NCI-H2081 treated with DMSO at 0.1 percent for 48 hours (cell line): ENCODE measurements at regions not wholly inside any gene's neighbourhood (a gene's known extent, or its start where the extent isn't known, plus 50 kb on each side); places are given as distances from the start of the nearest gene placed in this dataset.
"Not testable (repeated sequence)": the region's sequence is repeated elsewhere in the genome, so short reads cannot be mapped to it uniquely, and the experiment has no call there.

Experiments
- DNase-seq: peaks from one replicate; lab custom pipeline; 2025; lab: John Stamatoyannopoulos, UW

DNA sequence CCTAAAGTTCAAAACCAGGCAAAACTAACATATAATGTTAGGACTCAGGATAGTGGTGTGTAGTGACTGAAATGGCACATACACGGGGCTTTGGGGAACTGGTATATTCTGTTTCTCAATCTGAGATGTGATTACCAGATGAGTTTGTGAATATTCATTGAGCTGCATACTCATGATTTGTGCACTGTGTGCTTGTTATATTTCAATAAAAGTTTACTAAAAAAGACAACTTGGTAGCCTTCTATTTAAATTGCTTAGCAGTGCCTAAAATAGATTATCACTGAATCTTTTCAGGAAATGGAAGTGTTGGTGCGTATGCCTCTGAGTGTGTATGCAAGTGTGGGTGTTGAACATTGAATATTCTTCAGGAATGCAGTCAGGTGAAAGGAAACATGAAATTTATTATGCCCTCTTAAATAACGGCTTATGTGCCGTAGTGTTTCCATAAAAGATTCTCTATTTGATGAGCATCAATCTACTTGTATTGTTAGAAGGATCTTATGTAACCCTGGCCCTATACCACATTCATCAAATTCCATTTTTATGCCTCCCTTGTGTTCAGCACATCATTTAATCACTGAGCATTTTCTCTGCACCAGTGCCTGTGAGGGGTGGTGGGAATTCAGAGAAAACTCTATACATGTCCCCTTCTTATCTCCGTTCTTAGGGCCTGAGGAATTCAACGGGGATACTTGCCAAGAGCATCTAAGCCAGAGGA lies 82.6 kb upstream of the AUTS2 start:
- DNase-seq = no peak

DNA sequence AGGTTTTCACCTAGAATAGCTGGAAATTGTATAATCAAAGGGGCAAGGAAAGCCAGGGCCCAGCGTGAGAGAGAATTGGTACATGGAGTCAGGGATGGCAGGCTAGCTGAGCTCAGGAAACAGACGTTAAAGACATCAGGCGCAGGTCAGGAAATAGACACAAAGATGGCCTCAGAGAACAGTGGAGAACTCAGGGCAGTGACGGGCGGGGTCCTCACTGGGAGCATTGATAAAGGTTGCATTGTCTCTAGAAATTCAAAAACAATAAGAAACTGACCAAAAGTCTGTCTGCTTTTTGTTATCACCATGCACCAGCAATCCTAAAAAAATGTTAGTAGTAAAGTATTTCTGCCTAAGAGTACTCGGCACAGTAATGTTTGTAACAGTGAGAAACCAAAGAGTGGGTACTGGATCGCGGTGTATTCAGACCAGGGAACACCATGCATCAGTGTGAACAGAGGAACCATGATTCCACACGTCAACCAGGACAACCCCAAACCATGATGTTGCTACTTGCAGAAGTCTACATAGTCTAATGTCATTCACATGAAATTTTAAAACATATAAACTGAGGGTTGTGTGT lies 81.9 kb upstream of the AUTS2 start:
- no peak for DNase-seq

DNA sequence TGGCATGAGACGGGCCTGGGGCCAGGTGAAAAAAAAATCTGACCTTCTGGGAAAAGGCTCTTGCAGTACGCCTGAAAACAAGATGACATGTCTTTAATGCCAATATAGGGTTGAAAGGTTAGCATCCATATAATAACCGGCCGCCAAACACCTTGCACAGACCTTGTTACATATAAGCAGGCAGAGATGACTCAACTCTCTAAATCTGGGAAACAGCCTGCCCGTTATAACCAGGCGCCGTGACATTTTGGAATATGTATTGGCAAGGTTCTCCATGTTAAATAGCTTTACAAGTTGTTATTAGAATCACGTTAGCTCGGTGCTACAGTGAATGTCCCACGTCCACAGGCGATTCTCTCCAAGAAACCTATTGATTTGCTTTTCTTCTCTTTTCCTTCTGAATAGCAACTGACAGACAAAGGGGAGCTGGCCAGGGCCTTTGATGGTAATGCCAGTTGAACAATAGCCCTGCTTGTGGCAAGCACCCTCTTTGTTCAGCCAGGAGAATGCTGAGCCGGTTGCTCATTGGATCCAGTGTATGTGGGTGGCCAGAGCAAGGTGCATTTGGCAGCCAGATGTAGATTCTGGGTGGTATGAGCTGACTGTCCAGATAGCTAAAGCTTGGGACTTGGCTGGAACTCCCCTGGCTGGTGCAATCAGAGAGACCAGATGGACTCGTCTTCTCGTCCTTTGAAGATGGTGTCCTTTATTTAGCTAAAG lies 80.1 kb upstream of the AUTS2 start:
- no peak for DNase-seq

DNA sequence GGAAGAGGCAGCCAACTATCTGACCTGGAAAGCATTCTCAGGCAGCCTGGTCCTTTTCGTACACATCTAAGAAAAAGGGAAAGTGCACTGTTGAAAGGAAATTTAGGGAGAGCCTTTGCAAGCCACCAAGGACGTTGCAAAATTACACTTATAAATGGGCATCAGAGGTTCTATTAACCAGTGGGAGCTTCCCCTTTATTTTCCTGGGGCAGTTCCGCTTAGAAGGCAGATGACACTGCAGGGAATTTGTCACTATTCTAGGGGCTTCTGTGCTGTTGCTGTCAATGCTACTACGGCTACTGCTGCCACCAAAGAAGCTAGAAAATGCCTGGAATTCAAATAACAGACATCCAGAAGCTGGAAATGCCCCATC lies 79.6 kb upstream of the AUTS2 start:
- no peak for DNase-seq

GRCh38 chr7:69526570-69526969 lies 71.7 kb upstream of the AUTS2 start:
- no peak for DNase-seq

GRCh38 chr7:69527706-69528105 lies 70.6 kb upstream of the AUTS2 start:
- no peak for DNase-seq

GRCh38 chr7:69531050-69531449 lies 67.2 kb upstream of the AUTS2 start:
- no peak for DNase-seq

GRCh38 chr7:69534461-69535041 lies 63.7 kb upstream of the AUTS2 start:
- no peak for DNase-seq

- DNase-seq = no peak
Observed at GRCh38 chr7:69537691-69538090, 60.6 kb upstream of the AUTS2 start.

GRCh38 chr7:69539531-69539930 lies 58.7 kb upstream of the AUTS2 start:
- no peak for DNase-seq

DNA sequence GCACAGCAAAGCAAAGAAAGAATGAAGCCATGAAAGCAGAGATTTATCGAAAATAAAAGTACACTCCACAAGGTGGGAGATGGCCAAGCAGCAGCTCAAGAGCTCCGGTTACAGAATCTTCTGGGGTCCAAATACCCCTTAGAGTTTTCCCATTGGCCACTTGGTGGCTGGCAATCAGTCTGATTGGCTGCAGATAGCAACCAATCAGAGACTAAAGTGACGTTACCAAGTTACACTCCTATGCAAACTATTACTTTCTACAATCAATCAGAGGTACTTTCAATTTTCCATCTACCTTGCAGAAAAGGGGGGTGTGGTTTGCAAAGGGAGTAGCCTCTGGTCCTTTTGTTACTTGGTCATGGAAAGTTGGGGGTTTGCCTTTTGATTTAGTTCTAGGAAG lies 58.0 kb upstream of the AUTS2 start:
- DNase-seq = no peak

GRCh38 chr7:69541779-69542432 lies 56.4 kb upstream of the AUTS2 start:
- not testable (repeated sequence) for DNase-seq

DNA sequence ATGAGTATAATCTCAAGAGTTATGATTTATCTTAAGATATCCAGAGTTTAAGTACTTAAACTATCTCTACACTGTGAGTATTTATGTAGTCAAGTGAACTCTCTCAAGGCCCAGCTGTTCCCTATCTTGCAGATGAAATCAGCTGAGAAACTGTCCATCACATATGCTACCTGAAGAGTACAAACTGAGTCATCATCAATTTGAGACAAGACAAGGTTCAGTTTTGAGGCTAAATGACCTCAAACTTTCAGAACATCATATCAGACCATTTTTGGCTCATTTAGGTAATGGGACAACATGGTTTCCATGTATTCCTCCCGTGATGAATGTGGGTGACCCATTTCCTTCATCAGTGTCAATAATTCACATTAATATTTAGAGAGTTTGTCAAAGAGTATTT lies 53.1 kb upstream of the AUTS2 start:
- no peak for DNase-seq
